CD4-positive, alpha-beta T cell treated with Interleukin-2 at 100 ng/mL for 4 hours (primary cell): ENCODE measurements at regions not wholly inside any gene's neighbourhood (a gene's known extent, or its start where the extent isn't known, plus 50 kb on each side); places are given as distances from the start of the nearest gene placed in this dataset.
"Not testable (repeated sequence)": the region's sequence is repeated elsewhere in the genome, so short reads cannot be mapped to it uniquely, and the experiment has no call there.

Source experiments
- DNase-seq: peaks from one replicate; pipeline ENCODE4 v3.0.0-alpha.2; 2020; ENCODE audit warnings: low spot score

GRCh38 chr15:60264088-60264487 lies 133.7 kb downstream of the ANXA2 start:
- no peak for DNase-seq

- DNase-seq = no peak
Measured at GRCh38 chr15:60264566-60264965, 133.2 kb downstream of the ANXA2 start.

- DNase-seq = no peak
Measured at GRCh38 chr15:60265057-60265456, 132.7 kb downstream of the ANXA2 start.

DNA sequence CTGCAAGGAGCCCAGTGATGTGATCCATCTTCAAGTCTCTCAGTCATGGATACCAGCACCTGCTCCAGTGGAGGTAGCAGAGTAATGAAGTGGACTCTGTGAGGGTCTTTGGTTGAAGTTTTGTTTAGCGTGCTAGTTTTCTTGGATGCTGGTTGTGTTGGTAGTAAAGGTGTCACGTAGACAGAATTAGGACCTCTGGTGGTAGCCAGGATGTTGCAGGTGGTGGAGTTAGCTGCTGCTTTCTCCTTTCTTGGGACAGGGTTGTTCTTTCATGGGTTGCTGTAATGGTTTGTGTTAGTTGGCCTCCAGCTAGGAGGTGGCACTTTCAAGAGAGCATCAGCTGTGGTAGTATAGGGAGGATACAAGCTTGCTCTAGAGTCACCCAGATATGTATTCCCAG lies 125.2 kb downstream of the ANXA2 start:
- no peak for DNase-seq

DNA sequence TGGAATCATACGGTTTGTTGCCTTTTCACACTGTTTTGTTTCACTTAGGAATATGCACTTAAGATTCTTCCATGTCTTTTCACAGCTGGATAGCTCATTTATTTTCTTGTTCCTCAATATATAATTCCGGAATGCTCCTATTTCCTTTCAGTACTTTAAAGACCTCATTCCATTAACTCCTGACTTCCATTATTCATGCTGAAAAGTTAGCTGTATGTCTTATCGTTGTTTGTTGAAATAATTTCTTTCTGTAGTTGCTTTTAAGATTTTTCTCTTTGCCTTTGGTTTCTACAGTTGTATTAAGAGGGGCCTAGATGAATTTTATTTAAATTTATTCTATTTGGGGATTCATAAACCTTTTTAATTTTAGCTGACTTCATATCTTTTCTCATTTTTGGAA lies 122.2 kb downstream of the ANXA2 start:
- DNase-seq = no peak

DNA sequence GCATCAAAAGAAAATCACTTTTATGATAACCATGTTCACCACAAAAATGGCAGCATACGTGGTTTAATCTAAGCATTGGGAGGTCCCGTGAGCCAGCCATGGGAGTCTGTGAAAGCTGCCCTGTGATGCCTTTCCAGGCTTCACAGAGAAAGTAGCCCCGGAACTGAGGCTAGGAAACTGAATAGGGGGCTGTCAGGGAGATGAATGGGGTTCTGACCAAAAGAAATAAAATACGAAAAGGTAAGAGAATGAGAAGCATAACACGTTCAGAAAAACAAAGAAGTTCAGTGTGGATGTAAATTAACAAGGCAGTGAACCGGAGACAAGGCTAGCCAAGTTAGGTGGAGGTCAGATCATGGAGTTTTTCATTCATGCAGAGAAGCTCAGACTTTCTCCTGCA lies 118.9 kb downstream of the ANXA2 start:
- DNase-seq = no peak

DNA sequence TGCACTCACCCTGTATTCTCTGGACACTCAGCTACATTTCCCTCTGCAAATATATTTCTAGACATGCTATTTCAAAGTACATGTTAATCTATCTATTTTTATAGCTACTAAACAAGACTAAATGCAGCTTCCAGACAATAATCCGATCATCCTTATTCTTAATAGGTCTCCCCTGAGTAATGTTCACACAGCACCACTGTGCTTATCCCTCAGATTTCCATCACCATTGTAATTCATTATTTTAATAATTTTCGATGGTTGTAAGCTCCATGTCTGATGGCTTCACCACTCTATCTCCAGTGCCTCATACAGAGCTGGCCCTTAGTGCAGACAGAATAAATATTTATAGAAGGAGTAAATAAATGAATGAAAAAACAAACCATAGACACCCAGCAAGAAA lies 117.5 kb downstream of the ANXA2 start:
- DNase-seq = no peak

- no peak for DNase-seq
Measured at GRCh38 chr15:60283936-60284335, 113.8 kb downstream of the ANXA2 start.

DNA sequence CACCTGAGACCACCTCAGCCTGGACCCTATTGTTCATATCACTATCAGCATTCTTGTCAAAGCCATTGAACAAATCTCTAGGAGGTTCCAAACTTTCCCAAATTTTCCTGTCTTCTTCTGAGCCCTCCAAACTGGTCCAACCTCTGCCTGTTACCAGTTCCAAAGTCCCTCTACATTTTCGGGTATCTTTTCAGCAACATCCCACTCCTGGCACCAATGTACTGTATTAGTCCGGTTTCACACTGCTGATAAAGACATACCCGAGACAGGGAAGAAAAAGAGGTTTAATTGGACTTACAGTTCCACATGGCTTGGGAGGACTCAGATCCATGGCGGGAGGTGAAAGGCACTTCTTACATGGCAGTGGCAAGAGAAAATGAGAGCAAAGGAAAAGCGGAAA lies 101.9 kb downstream of the ANXA2 start:
- not testable (repeated sequence) for DNase-seq

- no peak for DNase-seq
Measured at GRCh38 chr15:60297047-60297446, 100.7 kb downstream of the ANXA2 start.
